CD14-positive monocyte (primary cell): ENCODE measurements at regions not wholly inside any gene's neighbourhood (a gene's known extent, or its start where the extent isn't known, plus 50 kb on each side); places are given as distances from the start of the nearest gene placed in this dataset.
A peak's percentile ranks its signal among the peaks of the same experiment; 100 is the strongest.

Source experiments
- DNase-seq, 3 donors: peaks; one replicate each; pipeline ENCODE4 v3.0.0-alpha.2; 2011 to 2022
- H2AFZ ChIP-seq: 2 replicates; pipeline ENCODE4 v1.6.0; 2012; ENCODE audit warnings: mild to moderate bottlenecking, low read depth, low read length, inconsistent platforms; ENCODE audit not compliant: insufficient read depth, poor library complexity, severe bottlenecking
- H3K27ac ChIP-seq, 2 donors: 1 replicate in 1 of 2; 2 replicates in 1 of 2; pipeline ENCODE4 v1.5.1; 2012 to 2013; ENCODE audit warnings: low read length in 2 of 2, control low read depth in 1 of 2, inconsistent platforms in 1 of 2, low read depth in 1 of 2, mild to moderate bottlenecking in 1 of 2
- H3K27me3 ChIP-seq, 2 donors: one replicate each; pipeline versions ENCODE4 v1.6.0 to v1.6.1; 2011 to 2013; ENCODE audit warnings: low read length in 2 of 2; ENCODE audit not compliant: control insufficient read depth in 2 of 2, insufficient read depth in 2 of 2
- H3K36me3 ChIP-seq, 2 donors: replicated peaks in 1 of 2; 1 replicate in 1 of 2; 2 replicates in 1 of 2; pipeline versions ENCODE4 v1.5.1 to v1.6.1; 2012 to 2013; ENCODE audit warnings: low read length in 2 of 2, control low read depth in 1 of 2, inconsistent platforms in 1 of 2, mild to moderate bottlenecking in 1 of 2; ENCODE audit not compliant: insufficient read depth in 2 of 2, control insufficient read depth in 1 of 2
- H3K4me1 ChIP-seq, 2 donors: 1 replicate in 1 of 2; 2 replicates in 1 of 2; pipeline versions ENCODE4 v1.5.1 to v1.6.1; 2012 to 2013; ENCODE audit warnings: low read length in 2 of 2, control low read depth in 1 of 2, inconsistent platforms in 1 of 2, mild to moderate bottlenecking in 1 of 2, moderate library complexity in 1 of 2; ENCODE audit not compliant: insufficient read depth in 2 of 2, control insufficient read depth in 1 of 2
- H3K4me2 ChIP-seq: replicated peaks from 2 replicates; pipeline ENCODE3; 2012; ENCODE audit warnings: low read length, moderate library complexity, mild to moderate bottlenecking; ENCODE audit not compliant: poor library complexity, severe bottlenecking; ENCODE audit errors: extremely low read depth
- H3K4me3 ChIP-seq, 3 experiments: fragments of 200-600 bp in 1 of 3; sonication (generic) in 1 of 3; replicated peaks in 1 of 3; 1 replicate in 2 of 3; 2 replicates in 1 of 3; pipeline ENCODE4 v1.5.1; 2011 to 2013; ENCODE audit warnings: low read length in 3 of 3, mild to moderate bottlenecking in 3 of 3, control low read depth in 2 of 3, low read depth in 2 of 3, inconsistent platforms in 1 of 3, moderate library complexity in 1 of 3
- H3K79me2 ChIP-seq: 2 replicates; pipeline ENCODE4 v1.6.0; 2012; ENCODE audit warnings: mild to moderate bottlenecking, control low read depth, inconsistent platforms, low read length, moderate library complexity; ENCODE audit not compliant: insufficient read depth
- H3K9ac ChIP-seq: 2 replicates; pipeline ENCODE4 v1.6.0; 2017; ENCODE audit warnings: low read length, mild to moderate bottlenecking; ENCODE audit not compliant: insufficient read depth, poor library complexity, severe bottlenecking
- H3K9me3 ChIP-seq, 2 donors: replicated peaks in 1 of 2; 1 replicate in 1 of 2; 2 replicates in 1 of 2; pipeline versions ENCODE4 v1.5.1 to v1.6.1; 2012 to 2013; ENCODE audit warnings: low read length in 2 of 2, control low read depth in 1 of 2; ENCODE audit not compliant: control insufficient read depth in 1 of 2, insufficient read depth in 1 of 2
- H4K20me1 ChIP-seq: 2 replicates; pipeline ENCODE4 v1.6.0; 2012; ENCODE audit warnings: mild to moderate bottlenecking, low read length, control low read depth, moderate library complexity; ENCODE audit not compliant: insufficient read depth
- H3K27ac Mint-ChIP-seq, 7 donors: one replicate each; pipeline ENCODE4 v1.8.0; 2020; ENCODE audit warnings: mild to moderate bottlenecking in 7 of 7, mixed read lengths in 7 of 7, moderate library complexity in 6 of 7, inconsistent platforms in 2 of 7
- H3K27me3 Mint-ChIP-seq, 3 donors: one replicate each; pipeline ENCODE4 v1.8.0; 2021 to 2022; ENCODE audit warnings: low read depth in 3 of 3, mild to moderate bottlenecking in 3 of 3, mixed read lengths in 3 of 3, moderate library complexity in 3 of 3, inconsistent platforms in 1 of 3
- H3K36me3 Mint-ChIP-seq, 2 donors: one replicate each; pipeline ENCODE4 v1.8.0; 2020; ENCODE audit warnings: mixed read lengths in 2 of 2, inconsistent platforms in 1 of 2, mild to moderate bottlenecking in 1 of 2
- H3K4me1 Mint-ChIP-seq: one replicate; pipeline ENCODE4 v1.8.0; 2020; ENCODE audit warnings: mild to moderate bottlenecking, mixed read lengths
- H3K4me3 Mint-ChIP-seq, 2 donors: one replicate each; pipeline ENCODE4 v1.8.0; 2020; ENCODE audit warnings: mild to moderate bottlenecking in 2 of 2, mixed read lengths in 2 of 2, moderate library complexity in 1 of 2
- H3K9me3 Mint-ChIP-seq, 7 donors: one replicate each; pipeline ENCODE4 v1.8.0; 2020 to 2022; ENCODE audit warnings: mixed read lengths in 7 of 7, mild to moderate bottlenecking in 6 of 7, moderate library complexity in 6 of 7, inconsistent platforms in 2 of 7
- CTCF ChIP-seq: fragments of 200-600 bp; IDR thresholded peaks from one replicate; pipeline ENCODE4 v1.8.0; 2022; ENCODE audit warnings: antibody characterized with exemption, mild to moderate bottlenecking
- WGBS: methylation state at CpG from one replicate; pipeline ENCODE4 v1.1.5; 2013; ENCODE audit warnings: missing lambda C conversion rate; ENCODE audit not compliant: insufficient coverage; 5-methylcytosine and 5-hydroxymethylcytosine counted together
- intact Hi-C, 2 donors: fragments of 100-400 bp; cut with micrococcal nuclease; formaldehyde crosslinking; loops; one replicate each; pipeline versions ENCODE4 v1.15.0 to v1.15.1; 2023

GRCh38 chr15:70237626-70238025, 139.9 kb upstream of the TLE3 start:
- H3K27me3 ChIP-seq = no peaks in the 10 kb centered on the region
- no peaks in the 10 kb centered on the region for H3K9me3 ChIP-seq
- Mint-ChIP-seq H3K27me3 (peaks cover 2 to 6% (median 5%) of the 10 kb centered on the region in 3 donors), H3K27ac (peak overlapping the region in 1 of 7 donors; percentile 70), H3K4me1 (peaks cover 34% of the 10 kb centered on the region), H3K9me3 (peaks cover 0 to 4% (median under 1%) of the 10 kb centered on the region in 7 donors), H3K4me3 (no peak overlapping the region), H3K36me3 (peaks cover 0 to 10% of the 10 kb centered on the region in 2 donors)
- no peak for TF ChIP-seq CTCF
- intact Hi-C loops = loop anchor here (5.0 kb wide), 1 partner anchor 35 kb away; no protein-coding TSS in a partner anchor
- no peak overlapping the region for H3K4me3 ChIP-seq
- H3K4me1 ChIP-seq = peaks cover 20 to 25% of the 10 kb centered on the region in 2 donors
- H3K36me3 ChIP-seq = no peaks in the 10 kb centered on the region
- WGBS = 88% methylated on average over 2 of the region's 2 CpGs
- no peak overlapping the region for H3K4me2 ChIP-seq
- no peak overlapping the region for H2AFZ ChIP-seq
- H3K9ac ChIP-seq = no peak overlapping the region
- no peaks in the 10 kb centered on the region for H3K79me2 ChIP-seq
- DNase-seq = no peak
- H4K20me1 ChIP-seq = no peaks in the 10 kb centered on the region
- no peak overlapping the region for H3K27ac ChIP-seq

GRCh38 chr15:70236341-70237086, 138.8 kb upstream of the TLE3 start:
- DNase-seq = peak; percentile 26 to 41 (median 29)
- peak overlapping the region in 1 of 7 donors; percentile 23 for H3K27ac Mint-ChIP-seq
- WGBS = 100% methylated on average over 1 of the region's 5 CpGs

More at GRCh38 chr15:70236341-70237086, 138.8 kb upstream of the TLE3 start:
- Histone ChIP-seq H3K4me2 (no peak overlapping the region), H3K36me3 (no peaks in the 10 kb centered on the region), H3K9me3 (peaks cover 5 to 9% of the 10 kb centered on the region in 2 donors), H3K9ac (no peak overlapping the region), H3K79me2 (no peaks in the 10 kb centered on the region), H3K27ac (no peak overlapping the region), H2AFZ (no peak overlapping the region), H3K4me3 (no peak overlapping the region), H3K27me3 (peaks cover 0 to 2% of the 10 kb centered on the region in 2 donors), H4K20me1 (no peaks in the 10 kb centered on the region), H3K4me1 (peaks cover 12 to 14% of the 10 kb centered on the region in 2 donors)
- peaks cover 2 to 6% (median 5%) of the 10 kb centered on the region in 3 donors for H3K27me3 Mint-ChIP-seq
- no peak for TF ChIP-seq CTCF
- peaks cover 6 to 13% (median 11%) of the 10 kb centered on the region in 7 donors for H3K9me3 Mint-ChIP-seq
- intact Hi-C loops = loop anchor here (5.0 kb wide), 1 partner anchor 36 kb away; no protein-coding TSS in a partner anchor
- H3K4me3 Mint-ChIP-seq = no peak overlapping the region
- H3K4me1 Mint-ChIP-seq = peaks cover 23% of the 10 kb centered on the region
- peaks cover 0 to 5% of the 10 kb centered on the region in 2 donors for H3K36me3 Mint-ChIP-seq
